C4-2B (cell line): ENCODE measurements at regions not wholly inside any gene's neighbourhood (a gene's known extent, or its start where the extent isn't known, plus 50 kb on each side); places are given as distances from the start of the nearest gene placed in this dataset.

Experiments
- ZFX ChIP-seq: fragments of 450-650 bp; IDR thresholded peaks from 2 replicates; pipeline ENCODE4 v1.6.1; 2017
- TF ChIP-seq, protein P1 (sequence below): fragments of 450-650 bp; conservative IDR thresholded peaks from 2 replicates; pipeline ENCODE4 v1.5.1; 2017; ENCODE audit warnings: mild to moderate bottlenecking

DNA sequence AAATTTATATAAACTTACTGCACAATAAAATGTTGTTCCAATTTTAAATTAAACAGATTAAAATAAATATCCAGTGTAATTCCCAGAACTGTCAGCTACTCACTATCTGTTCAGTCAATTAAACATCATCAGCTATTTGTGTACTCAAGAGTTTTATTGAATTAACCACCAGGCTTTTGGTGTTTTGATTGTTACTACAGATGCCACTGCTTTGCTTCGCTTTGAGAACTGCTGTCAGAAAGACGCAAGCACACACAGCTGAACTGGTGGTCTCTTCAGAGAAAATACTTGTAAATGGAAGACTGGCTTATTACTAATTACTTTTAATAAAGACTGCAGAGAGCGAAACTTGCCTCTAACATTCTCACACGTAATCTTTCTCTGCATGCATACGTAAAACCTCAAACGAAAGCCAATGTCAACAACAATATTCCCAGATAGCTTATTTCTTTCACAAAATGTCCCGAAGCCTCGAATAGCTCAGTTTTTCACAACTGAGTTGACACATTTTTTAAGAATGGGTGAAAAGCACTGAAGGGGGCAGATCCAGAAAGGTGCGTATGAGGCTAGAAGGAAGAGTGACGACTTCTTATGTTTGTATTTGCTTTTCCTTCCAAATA, 259.6 kb upstream of the RPS23 start:
- TF ChIP-seq, protein P1, sequence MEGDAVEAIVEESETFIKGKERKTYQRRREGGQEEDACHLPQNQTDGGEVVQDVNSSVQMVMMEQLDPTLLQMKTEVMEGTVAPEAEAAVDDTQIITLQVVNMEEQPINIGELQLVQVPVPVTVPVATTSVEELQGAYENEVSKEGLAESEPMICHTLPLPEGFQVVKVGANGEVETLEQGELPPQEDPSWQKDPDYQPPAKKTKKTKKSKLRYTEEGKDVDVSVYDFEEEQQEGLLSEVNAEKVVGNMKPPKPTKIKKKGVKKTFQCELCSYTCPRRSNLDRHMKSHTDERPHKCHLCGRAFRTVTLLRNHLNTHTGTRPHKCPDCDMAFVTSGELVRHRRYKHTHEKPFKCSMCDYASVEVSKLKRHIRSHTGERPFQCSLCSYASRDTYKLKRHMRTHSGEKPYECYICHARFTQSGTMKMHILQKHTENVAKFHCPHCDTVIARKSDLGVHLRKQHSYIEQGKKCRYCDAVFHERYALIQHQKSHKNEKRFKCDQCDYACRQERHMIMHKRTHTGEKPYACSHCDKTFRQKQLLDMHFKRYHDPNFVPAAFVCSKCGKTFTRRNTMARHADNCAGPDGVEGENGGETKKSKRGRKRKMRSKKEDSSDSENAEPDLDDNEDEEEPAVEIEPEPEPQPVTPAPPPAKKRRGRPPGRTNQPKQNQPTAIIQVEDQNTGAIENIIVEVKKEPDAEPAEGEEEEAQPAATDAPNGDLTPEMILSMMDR: no peak
- TF ChIP-seq ZFX: no peak
